H9 (cell line): ENCODE measurements at regions not wholly inside any gene's neighbourhood (a gene's known extent, or its start where the extent isn't known, plus 50 kb on each side); places are given as distances from the start of the nearest gene placed in this dataset.

Experiments
- DNase-seq: peaks from one replicate; pipeline ENCODE4 v3.0.0-alpha.2; 2017
- H2AFZ ChIP-seq: one replicate; pipeline ENCODE4 v1.6.1; 2013; ENCODE audit warnings: mild to moderate bottlenecking, low read length, control low read depth, moderate library complexity
- H2AK5ac ChIP-seq: 2 replicates; pipeline ENCODE4 v1.6.1; 2013; ENCODE audit warnings: low read length, control low read depth, mixed read lengths; ENCODE audit not compliant: insufficient read length
- H2BK120ac ChIP-seq: one replicate; pipeline ENCODE4 v1.6.1; 2013; ENCODE audit warnings: low read depth, mild to moderate bottlenecking, low read length, control low read depth, inconsistent platforms; ENCODE audit not compliant: poor library complexity, severe bottlenecking
- H2BK12ac ChIP-seq: 2 replicates; pipeline ENCODE4 v1.6.1; 2013; ENCODE audit warnings: low read length, control low read depth, mixed read lengths, low read depth; ENCODE audit not compliant: insufficient read length
- H2BK15ac ChIP-seq: 2 replicates; pipeline ENCODE4 v1.6.1; 2013; ENCODE audit warnings: low read depth, low read length, control low read depth
- H2BK20ac ChIP-seq: one replicate; pipeline ENCODE4 v1.6.1; 2013; ENCODE audit warnings: low read depth, mild to moderate bottlenecking, low read length, control low read depth, inconsistent platforms; ENCODE audit not compliant: poor library complexity, severe bottlenecking
- H2BK5ac ChIP-seq: 2 replicates; pipeline ENCODE4 v1.6.1; 2013; ENCODE audit warnings: low read length, control low read depth, mixed read lengths; ENCODE audit not compliant: insufficient read length
- H3K14ac ChIP-seq: 2 replicates; pipeline ENCODE4 v1.6.1; 2013; ENCODE audit warnings: low read length, control low read depth; ENCODE audit not compliant: insufficient read depth
- H3K18ac ChIP-seq: 2 replicates; pipeline ENCODE4 v1.6.1; 2013; ENCODE audit warnings: low read depth, mild to moderate bottlenecking, mixed read lengths, low read length, control low read depth; ENCODE audit not compliant: insufficient read length
- H3K23ac ChIP-seq: 2 replicates; pipeline ENCODE4 v1.6.1; 2013; ENCODE audit warnings: low read length, control low read depth, mixed read lengths, low read depth; ENCODE audit not compliant: insufficient read length
- H3K23me2 ChIP-seq: 2 replicates; pipeline ENCODE4 v1.6.1; 2013; ENCODE audit warnings: low read depth, mild to moderate bottlenecking, mixed read lengths, low read length, control low read depth; ENCODE audit not compliant: insufficient read length, poor library complexity, severe bottlenecking
- H3K27ac ChIP-seq: 2 replicates; pipeline ENCODE4 v1.5.1; 2013; ENCODE audit warnings: low read length, control low read depth, mixed read lengths, low read depth; ENCODE audit not compliant: insufficient read length
- H3K27me3 ChIP-seq: 2 replicates; pipeline ENCODE4 v1.6.1; 2013; ENCODE audit warnings: low read length, control low read depth, inconsistent platforms; ENCODE audit not compliant: insufficient read depth
- H3K4ac ChIP-seq: 2 replicates; pipeline ENCODE4 v1.6.1; 2013; ENCODE audit warnings: low read depth, mild to moderate bottlenecking, control low read depth, inconsistent platforms, low read length, moderate library complexity
- H3K4me1 ChIP-seq: 2 replicates; pipeline ENCODE4 v1.6.1; 2013; ENCODE audit warnings: low read length, control low read depth, inconsistent platforms; ENCODE audit not compliant: insufficient read depth
- H3K4me2 ChIP-seq: 2 replicates; pipeline ENCODE4 v1.6.1; 2013; ENCODE audit warnings: low read length, control low read depth, mixed read lengths; ENCODE audit not compliant: insufficient read length, insufficient read depth
- H3K56ac ChIP-seq: 2 replicates; pipeline ENCODE4 v1.6.1; 2013; ENCODE audit warnings: low read depth, mild to moderate bottlenecking, mixed read lengths, low read length, control low read depth; ENCODE audit not compliant: insufficient read length
- H3K79me1 ChIP-seq: 2 replicates; pipeline ENCODE4 v1.6.1; 2013; ENCODE audit warnings: low read depth, mild to moderate bottlenecking, moderate library complexity, low read length, control low read depth, inconsistent platforms; ENCODE audit not compliant: insufficient read depth, poor library complexity, severe bottlenecking
- H3K79me2 ChIP-seq: 2 replicates; pipeline ENCODE4 v1.6.1; 2013; ENCODE audit warnings: low read length, control low read depth, inconsistent platforms; ENCODE audit not compliant: insufficient read depth
- H3K9ac ChIP-seq: 2 replicates; pipeline ENCODE4 v1.6.1; 2013; ENCODE audit warnings: low read length, control low read depth, mixed read lengths; ENCODE audit not compliant: insufficient read length; ENCODE audit errors: extremely low read depth
- H3K9me3 ChIP-seq: one replicate; pipeline ENCODE4 v1.6.1; 2013; ENCODE audit warnings: low read depth, low read length, inconsistent platforms; ENCODE audit not compliant: control insufficient read depth
- H3T11ph ChIP-seq: one replicate; pipeline ENCODE4 v1.6.1; 2013; ENCODE audit warnings: mild to moderate bottlenecking, low read length, control low read depth, inconsistent platforms
- H4K20me1 ChIP-seq: one replicate; pipeline ENCODE4 v1.6.1; 2013; ENCODE audit not compliant: control insufficient read depth, insufficient read length, insufficient read depth
- H4K5ac ChIP-seq: 2 replicates; pipeline ENCODE4 v1.6.1; 2013; ENCODE audit warnings: low read depth, mild to moderate bottlenecking, mixed read lengths, low read length, control low read depth; ENCODE audit not compliant: insufficient read length
- H4K8ac ChIP-seq: replicated peaks from 2 replicates; pipeline ENCODE4 v1.6.1; 2013; ENCODE audit warnings: low read length, control low read depth, mixed read lengths, low read depth; ENCODE audit not compliant: insufficient read length
- H4K91ac ChIP-seq: 2 replicates; pipeline ENCODE4 v1.6.1; 2013; ENCODE audit warnings: low read depth, mild to moderate bottlenecking, moderate library complexity, mixed read lengths, low read length, control low read depth; ENCODE audit not compliant: insufficient read length
- H3K27ac Mint-ChIP-seq, 3 experiments: 2 replicates in 2 of 3; 3 replicates in 1 of 3; pipeline ENCODE4 v1.8.0; 2020 to 2021; ENCODE audit warnings: mixed read lengths in 3 of 3, mild to moderate bottlenecking in 1 of 3, moderate library complexity in 1 of 3
- H3K27me3 Mint-ChIP-seq: 2 replicates; pipeline ENCODE4 v1.8.0; 2021; ENCODE audit warnings: low read depth, mild to moderate bottlenecking, moderate library complexity, mixed read lengths
- H3K36me3 Mint-ChIP-seq, 3 experiments: 2 replicates in 2 of 3; 3 replicates in 1 of 3; pipeline ENCODE4 v1.8.0; 2020 to 2021; ENCODE audit warnings: low read depth in 3 of 3, mixed read lengths in 3 of 3; ENCODE audit not compliant: insufficient read depth in 1 of 3
- H3K4me1 Mint-ChIP-seq, 2 experiments: 2 replicates each; pipeline ENCODE4 v1.8.0; 2020; ENCODE audit warnings: mixed read lengths in 2 of 2
- H3K4me3 Mint-ChIP-seq, 2 experiments: 2 replicates in 1 of 2; 3 replicates in 1 of 2; pipeline ENCODE4 v1.8.0; 2020 to 2021; ENCODE audit warnings: mild to moderate bottlenecking in 2 of 2, mixed read lengths in 2 of 2, moderate library complexity in 1 of 2
- H3K9me3 Mint-ChIP-seq, 2 experiments: 2 replicates in 1 of 2; 3 replicates in 1 of 2; pipeline ENCODE4 v1.8.0; 2020; ENCODE audit warnings: mild to moderate bottlenecking in 2 of 2, mixed read lengths in 2 of 2, moderate library complexity in 1 of 2
- CTCF ChIP-seq: fragments of 200-600 bp; sonication (generic); conservative IDR thresholded peaks from 3 replicates; pipeline ENCODE4 v1.8.0; 2021; ENCODE audit warnings: antibody characterized with exemption, mild to moderate bottlenecking
- WGBS: extraction: QIAGEN DNeasy Blood & Tissue Kit; methylation state at CpG from one replicate; pipeline ENCODE4 v1.1.7; 2013; ENCODE audit warnings: missing lambda C conversion rate, low lambda C conversion rate, mixed read lengths; ENCODE audit not compliant: insufficient read length; ENCODE audit errors: extremely low coverage; 5-methylcytosine and 5-hydroxymethylcytosine counted together

- no peaks in the 10 kb centered on the region; the same call in 1 of the 2 replicates for H3K27me3 ChIP-seq
- no peak overlapping the region for H2BK15ac ChIP-seq
- WGBS: no CpG with 5 or more reads among the region's 9 CpGs
- H4K8ac ChIP-seq: no peak overlapping the region
- no peak overlapping the region for H2BK12ac ChIP-seq
- H4K91ac ChIP-seq: no peak overlapping the region
- no peaks in the 10 kb centered on the region for H3K9me3 Mint-ChIP-seq
- H2BK5ac ChIP-seq: no peak overlapping the region
- H3K27ac Mint-ChIP-seq: no peak overlapping the region; a peak in 1 of 7 replicates
- H2AFZ ChIP-seq: no peak overlapping the region
- no peaks in the 10 kb centered on the region for H3K36me3 Mint-ChIP-seq
- peaks cover 7% of the 10 kb centered on the region for H3K27me3 Mint-ChIP-seq
- H4K5ac ChIP-seq: no peak overlapping the region
- H2AK5ac ChIP-seq: no peak overlapping the region
- H3K4me1 ChIP-seq: no peaks in the 10 kb centered on the region
- H4K20me1 ChIP-seq: no peaks in the 10 kb centered on the region
- H3K4me1 Mint-ChIP-seq: peaks cover 37 to 38% of the 10 kb centered on the region in 2 experiments
- no peaks in the 10 kb centered on the region for H3K9me3 ChIP-seq
- H3T11ph ChIP-seq: no peak overlapping the region
- peaks cover 5% of the 10 kb centered on the region for H3K23me2 ChIP-seq
- DNase-seq: no peak
- H3K4ac ChIP-seq: no peak overlapping the region
- no peak overlapping the region for H3K4me2 ChIP-seq
- H3K18ac ChIP-seq: no peak overlapping the region
- H3K27ac ChIP-seq: no peak overlapping the region
- no peak for TF ChIP-seq CTCF
- H3K79me1 ChIP-seq: no peaks in the 10 kb centered on the region
- no peak overlapping the region for H3K14ac ChIP-seq
- H3K23ac ChIP-seq: no peak overlapping the region
- H2BK120ac ChIP-seq: no peak overlapping the region
- no peak overlapping the region for H3K9ac ChIP-seq
- no peak overlapping the region for H3K4me3 Mint-ChIP-seq
- no peak overlapping the region for H2BK20ac ChIP-seq
- H3K79me2 ChIP-seq: no peaks in the 10 kb centered on the region
- H3K56ac ChIP-seq: no peak overlapping the region
Measured at GRCh38 chr1:29473161-29473855, 237.0 kb downstream of the PTPRU start.
